ENCODE measurements at regions not wholly inside any gene's neighbourhood (a gene's known extent, or its start where the extent isn't known, plus 50 kb on each side); places are given as distances from the start of the nearest gene placed in this dataset.
A peak's percentile ranks its signal among the peaks of the same experiment; 100 is the strongest.

DNA sequence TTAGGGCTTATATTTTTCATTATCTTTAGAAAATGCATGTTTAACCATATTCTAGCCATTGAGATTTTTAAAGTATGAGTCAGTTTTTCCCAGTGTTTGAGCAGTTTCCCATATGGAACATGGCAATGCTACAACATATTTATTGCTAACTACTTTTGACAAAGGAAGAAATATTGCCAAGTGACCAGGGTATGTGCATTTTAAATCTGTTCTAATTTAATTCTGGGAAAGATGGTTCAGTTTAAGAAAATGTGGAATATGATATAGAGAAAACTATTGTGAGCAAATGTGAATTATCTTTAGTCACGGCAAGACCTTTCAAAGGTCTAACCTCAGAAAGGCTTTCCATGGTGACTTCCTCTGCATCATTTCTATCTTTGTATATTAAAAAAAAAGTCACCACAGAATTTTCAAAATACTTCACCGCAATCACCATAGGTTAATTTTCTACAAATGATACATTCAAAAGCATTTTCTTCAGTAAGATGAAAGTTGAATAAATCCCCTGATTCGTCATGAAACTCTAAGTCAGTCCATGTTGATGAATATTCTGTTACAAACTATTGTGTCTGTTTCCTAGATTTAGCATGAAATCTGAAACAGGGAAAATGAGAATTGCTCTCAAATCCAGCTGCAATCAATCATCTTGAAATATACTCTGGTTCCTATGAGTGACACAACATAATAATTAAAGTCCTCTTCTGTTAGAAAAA is 2349.0 kb upstream of the TENM3 start:
- DNase-seq: peak; percentile 76

- no peak for DNase-seq
Measured at GRCh38 chr4:179919587-179919986, 2323.6 kb upstream of the TENM3 start.

DNA sequence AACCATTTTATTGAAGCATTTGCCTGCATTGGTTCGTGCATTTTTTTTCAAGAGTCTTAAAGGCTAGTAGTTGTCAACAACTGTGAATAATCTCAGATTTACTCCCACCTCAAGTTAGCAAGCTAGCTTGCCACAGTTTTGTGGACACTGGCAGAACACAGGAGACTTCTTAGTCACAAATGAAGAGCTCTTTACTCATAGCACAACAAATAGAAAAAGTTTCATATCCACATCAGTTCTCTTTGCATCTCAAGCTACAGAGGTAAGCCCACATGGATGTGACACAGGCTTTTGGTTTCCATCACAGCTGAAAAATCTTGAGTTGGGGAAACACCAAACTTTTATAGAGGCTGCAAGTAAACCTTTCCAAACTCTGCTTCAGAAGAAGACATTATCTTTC is 2315.7 kb upstream of the TENM3 start:
- DNase-seq: no peak

GRCh38 chr4:179941911-179942310 is 2301.3 kb upstream of the TENM3 start:
- DNase-seq: no peak

- DNase-seq: no peak
Measured at GRCh38 chr4:179976777-179977176, 2266.4 kb upstream of the TENM3 start.

DNA sequence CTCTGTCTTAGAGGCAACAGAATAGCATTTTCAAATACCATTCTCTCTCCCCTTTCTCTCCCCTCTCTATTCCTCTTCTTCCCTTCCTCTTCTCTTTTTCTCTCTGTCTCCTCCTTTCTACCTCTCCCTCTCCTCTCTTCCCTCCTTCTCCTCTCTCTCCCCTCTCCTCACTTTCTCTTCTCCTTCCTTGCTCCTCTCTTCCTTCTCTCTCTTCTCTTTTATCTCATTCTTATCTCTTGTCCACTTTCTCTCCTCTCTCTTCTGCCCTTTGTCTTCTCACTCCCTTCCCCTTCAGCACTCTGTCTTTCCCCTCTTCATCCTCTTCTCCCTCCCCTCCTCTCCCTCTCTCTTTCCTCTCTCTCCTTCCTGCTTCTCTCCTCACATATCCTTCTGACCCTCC is 2265.8 kb upstream of the TENM3 start:
- no peak for DNase-seq

DNA sequence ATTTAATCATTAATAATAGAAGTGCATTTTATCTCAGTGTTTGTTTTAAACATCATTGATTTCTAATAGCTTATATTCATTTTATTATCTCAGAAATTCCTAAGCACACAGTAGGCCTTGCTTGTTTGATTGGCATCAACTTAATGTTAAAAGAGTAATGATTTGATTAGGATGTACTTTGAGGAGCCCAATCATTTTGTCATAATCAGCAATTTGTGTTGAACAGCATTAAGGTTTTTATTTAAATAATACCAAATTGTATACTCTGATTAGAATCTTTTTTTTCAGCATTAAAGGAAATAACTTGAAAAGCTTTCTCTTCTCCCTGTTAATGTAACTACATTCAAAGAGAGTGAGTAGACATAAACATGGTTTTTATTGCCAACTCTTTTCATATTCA is 2262.0 kb upstream of the TENM3 start:
- DNase-seq: no peak

DNA sequence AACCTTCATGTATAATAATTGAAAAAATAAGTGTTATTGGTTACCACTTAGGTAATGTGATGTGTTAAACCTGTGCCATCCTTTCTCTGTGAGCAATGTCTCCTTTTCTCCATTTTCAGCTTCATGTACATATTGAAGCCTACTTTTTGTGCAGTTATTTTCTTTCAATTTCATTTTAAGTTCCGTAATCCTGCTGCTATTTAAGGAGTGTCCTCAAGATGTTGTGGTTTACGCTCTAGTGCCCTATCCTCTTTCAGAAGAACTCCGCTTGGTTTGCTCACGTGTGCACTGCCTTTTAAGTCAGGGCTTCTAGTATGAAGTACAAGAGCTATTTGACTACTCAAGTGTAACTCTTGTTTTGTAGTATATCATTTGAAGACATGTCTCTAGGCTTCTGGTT is 2253.2 kb upstream of the TENM3 start:
- DNase-seq: no peak

- no peak for DNase-seq
Measured at GRCh38 chr4:180009316-180009715, 2233.9 kb upstream of the TENM3 start.

DNA sequence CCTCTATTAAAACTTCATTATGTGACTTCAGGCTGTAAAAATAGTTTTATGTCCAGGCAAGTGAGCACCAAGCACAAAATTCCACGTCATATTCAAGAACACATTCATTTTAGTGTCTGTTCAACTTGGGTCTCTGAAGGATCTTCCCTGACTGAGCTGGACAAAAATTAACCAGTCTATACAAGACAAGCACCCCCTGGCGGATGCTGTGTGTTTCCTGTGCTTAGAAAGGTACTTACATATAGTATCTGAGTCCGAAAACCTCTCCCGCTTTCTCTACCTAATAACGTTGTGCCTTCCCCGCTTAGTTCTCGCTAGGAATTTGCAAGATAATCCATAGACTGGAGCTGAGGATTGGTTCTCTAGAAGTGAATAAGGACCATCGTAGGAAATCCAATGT is 2214.5 kb upstream of the TENM3 start:
- DNase-seq: peak; percentile 55

DNA sequence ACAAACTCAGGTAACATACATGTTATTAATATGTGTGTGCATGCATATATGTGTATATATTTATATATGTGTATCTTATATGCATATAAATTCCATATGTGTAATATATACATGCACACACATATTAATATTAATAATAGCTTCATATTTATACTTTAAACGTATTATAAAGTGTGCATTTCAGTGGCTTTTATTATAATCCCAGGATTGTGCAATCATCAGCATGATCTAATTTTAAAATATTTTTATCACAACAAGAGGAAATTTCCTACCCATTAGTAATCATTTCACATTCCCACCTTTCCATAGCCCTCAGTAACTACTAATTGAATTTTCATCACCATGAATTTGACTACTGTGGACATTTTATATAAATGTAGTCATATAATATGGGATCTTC is 2211.9 kb upstream of the TENM3 start:
- no peak for DNase-seq

DNA sequence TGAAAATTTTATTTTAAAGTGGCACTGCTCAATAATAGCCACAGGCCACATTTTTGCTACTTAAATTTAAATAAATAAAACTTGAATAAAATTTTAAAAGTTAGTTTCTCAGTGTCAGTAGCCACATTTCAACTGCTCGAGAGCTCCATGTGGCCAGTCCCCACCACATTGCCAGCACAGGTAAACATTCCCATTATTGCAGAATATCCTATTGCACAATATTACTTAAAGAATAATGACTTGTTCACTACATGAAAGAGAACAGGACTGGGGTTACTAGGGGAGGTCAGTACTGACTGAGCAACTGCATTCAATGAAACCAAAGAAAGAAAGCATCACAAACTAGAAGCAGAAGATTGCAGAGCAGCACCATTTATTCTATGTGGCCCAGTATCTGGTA is 2201.6 kb upstream of the TENM3 start:
- no peak for DNase-seq

DNA sequence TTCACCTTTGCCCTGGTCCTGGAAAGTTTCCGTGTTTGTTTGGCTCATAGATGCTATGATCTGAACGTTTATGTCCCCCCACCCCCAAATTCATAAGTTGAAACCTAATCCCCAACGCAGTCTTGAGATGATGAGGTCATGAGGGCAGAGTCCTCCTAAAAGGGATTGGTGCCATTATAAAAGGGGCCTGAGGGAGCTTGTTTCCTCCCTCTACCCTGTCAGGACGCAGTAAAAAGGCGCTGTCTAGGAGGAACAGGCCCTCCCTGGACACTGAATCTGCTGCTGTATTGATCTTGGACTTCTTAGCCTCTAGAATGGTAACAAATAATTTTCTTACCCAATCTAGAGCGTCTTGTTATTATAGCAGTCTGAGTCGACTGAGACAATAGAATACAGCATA is 2190.6 kb upstream of the TENM3 start:
- no peak for DNase-seq

GRCh38 chr4:180054291-180054690 is 2188.9 kb upstream of the TENM3 start:
- no peak for DNase-seq

GRCh38 chr4:180057299-180057721 is 2185.9 kb upstream of the TENM3 start:
- DNase-seq: no peak

DNA sequence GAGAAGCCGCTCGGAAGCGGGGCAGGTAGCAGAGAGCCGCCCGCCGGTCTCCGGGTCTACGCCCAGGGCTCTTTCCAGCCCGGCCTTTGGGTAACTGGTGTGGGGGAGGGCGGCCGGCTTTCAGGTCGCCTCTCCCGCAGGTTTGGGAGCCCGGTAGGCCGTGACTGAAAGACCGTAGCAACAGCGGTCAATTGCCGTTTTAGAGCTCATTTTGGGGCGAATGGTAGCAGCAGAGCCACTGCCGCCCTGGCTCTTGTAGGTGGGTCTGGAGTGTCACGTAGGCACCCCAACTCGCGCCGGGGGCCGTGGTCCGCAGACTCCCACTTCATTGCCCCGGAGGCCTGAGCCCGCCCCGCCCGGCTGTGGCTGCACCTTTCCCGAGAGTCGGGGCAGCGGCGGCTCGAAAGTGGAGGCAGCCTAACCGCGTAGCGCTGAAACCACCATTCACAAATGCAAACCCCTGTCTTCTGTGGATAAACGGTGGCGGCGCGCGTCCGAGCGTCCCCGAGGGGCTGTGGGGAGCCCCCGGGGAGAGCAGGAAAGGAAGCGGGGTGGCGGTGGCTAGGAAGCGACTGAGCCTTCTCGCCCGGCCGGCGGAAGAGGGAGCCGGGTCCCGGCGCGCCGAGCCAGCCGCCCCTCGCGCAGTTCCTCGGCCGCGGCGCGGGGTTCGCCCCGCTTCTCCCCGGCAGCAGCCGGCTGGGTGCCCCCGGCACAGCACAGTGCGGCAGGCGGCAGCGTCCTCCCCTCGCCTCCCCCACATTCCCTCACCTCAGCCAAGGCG is 2185.1 kb upstream of the TENM3 start:
- DNase-seq: peak; percentile 3

GRCh38 chr4:180058691-180059215 is 2184.4 kb upstream of the TENM3 start:
- peak; percentile 47 for DNase-seq

- no peak for DNase-seq
Measured at GRCh38 chr4:180059216-180059881, 2183.9 kb upstream of the TENM3 start.

- peak; percentile 4 for DNase-seq
Measured at GRCh38 chr4:180060159-180060889, 2182.9 kb upstream of the TENM3 start.

- DNase-seq: no peak
Measured at GRCh38 chr4:180081072-180081471, 2162.1 kb upstream of the TENM3 start.

GRCh38 chr4:180084561-180084960 is 2158.6 kb upstream of the TENM3 start:
- DNase-seq: no peak

DNA sequence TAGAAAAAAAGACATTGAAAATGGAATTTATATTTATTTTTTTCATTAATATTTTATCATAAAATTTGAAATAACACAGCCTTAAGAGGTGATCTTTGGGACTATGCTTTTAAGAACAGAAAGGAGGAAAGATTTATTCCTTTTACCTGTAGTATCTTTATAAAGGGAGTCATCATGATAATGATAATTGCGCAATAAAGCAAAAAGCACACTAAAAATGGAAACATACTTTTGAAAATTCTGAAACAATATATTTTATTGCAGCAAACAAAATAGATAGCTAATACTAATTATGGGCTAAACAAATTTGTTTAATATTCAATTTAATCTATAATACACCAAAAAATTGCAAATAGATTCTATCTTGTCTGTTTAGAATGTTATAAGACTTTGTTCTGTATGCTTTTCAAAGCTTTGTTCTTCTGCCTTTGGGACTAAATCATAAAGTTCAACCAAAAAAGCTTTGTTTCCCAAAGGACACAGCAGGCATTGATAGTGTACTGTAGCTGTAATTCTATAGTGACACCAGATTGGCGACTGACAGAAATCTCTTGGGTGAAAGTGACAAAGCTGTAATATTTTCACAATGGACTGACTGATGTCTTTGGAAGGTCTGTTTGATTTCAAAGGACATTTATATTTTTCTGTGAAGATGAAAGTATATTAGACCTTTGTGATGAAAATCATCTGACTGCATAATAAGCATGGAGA is 2156.6 kb upstream of the TENM3 start:
- no peak for DNase-seq
